Epithelial cell of esophagus (primary cell): ENCODE measurements at regions not wholly inside any gene's neighbourhood (a gene's known extent, or its start where the extent isn't known, plus 50 kb on each side); places are given as distances from the start of the nearest gene placed in this dataset.

Experiments
- DNase-seq: peaks from one replicate; pipeline ENCODE4 v3.0.0; 2010; ENCODE audit warnings: low read depth
- H3K4me3 ChIP-seq: 2 replicates; pipeline ENCODE4 v1.5.1; 2011; ENCODE audit warnings: mild to moderate bottlenecking, low read length, control low read depth
- CTCF ChIP-seq: IDR thresholded peaks from 2 replicates; pipeline ENCODE4 v1.5.1; 2011; ENCODE audit warnings: low read depth, mild to moderate bottlenecking, low read length, control low read depth, inconsistent platforms; ENCODE audit not compliant: insufficient read depth; ENCODE audit errors: missing control alignments

- H3K4me3 ChIP-seq, result no peak overlapping the region
- TF ChIP-seq CTCF, result no peak
- no peak for DNase-seq
Observed at GRCh38 chr6:8872589-8872988, 437.2 kb upstream of the SLC35B3 start.

- no peak for TF ChIP-seq CTCF
- H3K4me3 ChIP-seq, result no peak overlapping the region
- DNase-seq, result no peak
Observed at GRCh38 chr6:8865451-8865850, 430.1 kb upstream of the SLC35B3 start.

- no peak for DNase-seq
- no peak for TF ChIP-seq CTCF
- H3K4me3 ChIP-seq, result no peak overlapping the region
Observed at GRCh38 chr6:8860671-8861070, 425.3 kb upstream of the SLC35B3 start.

GRCh38 chr6:8859501-8859900 lies 424.2 kb upstream of the SLC35B3 start:
- no peak for DNase-seq
- no peak overlapping the region for H3K4me3 ChIP-seq
- no peak for TF ChIP-seq CTCF

- no peak for DNase-seq
- TF ChIP-seq CTCF, result no peak
- no peak overlapping the region for H3K4me3 ChIP-seq
Observed at GRCh38 chr6:8858854-8859331, 423.5 kb upstream of the SLC35B3 start.

- no peak for DNase-seq
- no peak overlapping the region for H3K4me3 ChIP-seq
- TF ChIP-seq CTCF, result no peak
Observed at GRCh38 chr6:8857160-8857559, 421.8 kb upstream of the SLC35B3 start.

- no peak overlapping the region for H3K4me3 ChIP-seq
- no peak for TF ChIP-seq CTCF
- no peak for DNase-seq
Observed at GRCh38 chr6:8855411-8855810, 420.1 kb upstream of the SLC35B3 start.
